NCI-H1105 treated with DMSO at 0.1 percent for 48 hours (cell line): ENCODE measurements at regions not wholly inside any gene's neighbourhood (a gene's known extent, or its start where the extent isn't known, plus 50 kb on each side); places are given as distances from the start of the nearest gene placed in this dataset.
"Not testable (repeated sequence)": the region's sequence is repeated elsewhere in the genome, so short reads cannot be mapped to it uniquely, and the experiment has no call there.

ENCODE experiments used
- DNase-seq: peaks from one replicate; lab custom pipeline; 2025; lab: John Stamatoyannopoulos, UW

GRCh38 chr4:125750399-125750798, 435.6 kb downstream of the FAT4 start:
- no peak for DNase-seq

- no peak for DNase-seq
Measured at GRCh38 chr4:125750828-125751466, 436.2 kb downstream of the FAT4 start.

GRCh38 chr4:125758438-125758837, 443.7 kb downstream of the FAT4 start:
- DNase-seq, result no peak

GRCh38 chr4:125760201-125760819, 445.6 kb downstream of the FAT4 start:
- no peak for DNase-seq

- no peak for DNase-seq
Measured at GRCh38 chr4:125760956-125761355, 446.2 kb downstream of the FAT4 start.

GRCh38 chr4:125762537-125762936, 447.8 kb downstream of the FAT4 start:
- no peak for DNase-seq

GRCh38 chr4:125765941-125766340, 451.2 kb downstream of the FAT4 start:
- no peak for DNase-seq

GRCh38 chr4:125770814-125771398, 456.2 kb downstream of the FAT4 start:
- DNase-seq, result no peak

- no peak for DNase-seq
Measured at GRCh38 chr4:125772680-125773079, 457.9 kb downstream of the FAT4 start.

- no peak for DNase-seq
Measured at GRCh38 chr4:125773502-125773901, 458.7 kb downstream of the FAT4 start.

- DNase-seq, result no peak
Measured at GRCh38 chr4:125773931-125774330, 459.2 kb downstream of the FAT4 start.

GRCh38 chr4:125776146-125776545, 461.4 kb downstream of the FAT4 start:
- no peak for DNase-seq

- no peak for DNase-seq
Measured at GRCh38 chr4:125780164-125780563, 465.4 kb downstream of the FAT4 start.

GRCh38 chr4:125780747-125781146, 466.0 kb downstream of the FAT4 start:
- no peak for DNase-seq

- DNase-seq, result no peak
Measured at GRCh38 chr4:125781651-125782050, 466.9 kb downstream of the FAT4 start.

- no peak for DNase-seq
Measured at GRCh38 chr4:125784741-125785140, 470.0 kb downstream of the FAT4 start.

- DNase-seq, result no peak
Measured at GRCh38 chr4:125787707-125788106, 473.0 kb downstream of the FAT4 start.

- DNase-seq, result no peak
Measured at GRCh38 chr4:125789023-125789422, 474.3 kb downstream of the FAT4 start.

- DNase-seq, result no peak
Measured at GRCh38 chr4:125791896-125792295, 477.1 kb downstream of the FAT4 start.

- no peak for DNase-seq
Measured at GRCh38 chr4:125794989-125795388, 480.2 kb downstream of the FAT4 start.

GRCh38 chr4:125796138-125796537, 481.4 kb downstream of the FAT4 start:
- DNase-seq, result peak; percentile 55

GRCh38 chr4:125797621-125798020, 482.9 kb downstream of the FAT4 start:
- not testable (repeated sequence) for DNase-seq

GRCh38 chr4:125801373-125801772, 486.6 kb downstream of the FAT4 start:
- DNase-seq, result no peak

- no peak for DNase-seq
Measured at GRCh38 chr4:125801924-125802323, 487.2 kb downstream of the FAT4 start.
